Colonic mucosa (tissue), 4 donors: ENCODE measurements at regions not wholly inside any gene's neighbourhood (a gene's known extent, or its start where the extent isn't known, plus 50 kb on each side); places are given as distances from the start of the nearest gene placed in this dataset.

Source experiments
- DNase-seq: peaks from one replicate; pipeline ENCODE4 v3.0.0-alpha.2; 2020
- H3K27ac ChIP-seq: fragments of 200-600 bp; one replicate; pipeline ENCODE4 v1.8.0; 2021
- H3K27me3 ChIP-seq: fragments of 200-600 bp; one replicate; pipeline ENCODE4 v1.8.0; 2021
- H3K36me3 ChIP-seq: fragments of 200-600 bp; one replicate; pipeline ENCODE4 v1.8.0; 2021
- H3K4me1 ChIP-seq: fragments of 200-600 bp; one replicate; pipeline ENCODE4 v1.8.0; 2021; ENCODE audit warnings: mild to moderate bottlenecking
- H3K4me3 ChIP-seq: fragments of 200-600 bp; one replicate; pipeline ENCODE4 v1.8.0; 2021
- H3K9ac ChIP-seq, 2 donors: one replicate each; pipeline ENCODE4 v1.7.0; 2013; ENCODE audit warnings: control low read depth in 2 of 2, low read depth in 2 of 2, low read length in 2 of 2
- H3K9me3 ChIP-seq: fragments of 200-600 bp; one replicate; pipeline ENCODE4 v1.8.0; 2021
- CTCF ChIP-seq: fragments of 200-600 bp; IDR thresholded peaks from one replicate; pipeline ENCODE4 v1.8.0; 2022; ENCODE audit warnings: antibody characterized with exemption, mild to moderate bottlenecking
- intact Hi-C: fragments of 100-400 bp; cut with DNase I; formaldehyde crosslinking; loops from one replicate; pipeline ENCODE4 v1.14.1; 2022
- donor health status: healthy.
- donor health status: DM: no; HTN: no; CAD: no.
- donor health status: DM: no; HTN: no; CAD: no.

- Histone ChIP-seq H3K27ac (no peak overlapping the region), H3K4me3 (no peak overlapping the region), H3K36me3 (no peaks in the 10 kb centered on the region), H3K27me3 (no peaks in the 10 kb centered on the region), H3K9ac (no peak overlapping the region), H3K9me3 (no peaks in the 10 kb centered on the region), H3K4me1 (no peaks in the 10 kb centered on the region)
- no peak for TF ChIP-seq CTCF
- DNase-seq: no peak
- intact Hi-C loops: no loop called here
Observed at GRCh38 chr6:92124200-92124651, 1295.1 kb downstream of the EPHA7 start.

- Histone ChIP-seq H3K36me3 (no peaks in the 10 kb centered on the region), H3K4me1 (no peaks in the 10 kb centered on the region), H3K4me3 (no peak overlapping the region), H3K27me3 (no peaks in the 10 kb centered on the region), H3K27ac (no peak overlapping the region), H3K9me3 (no peaks in the 10 kb centered on the region), H3K9ac (no peak overlapping the region)
- no peak for DNase-seq
- intact Hi-C loops: no loop called here
- no peak for TF ChIP-seq CTCF
Observed at GRCh38 chr6:92122746-92123145, 1296.6 kb downstream of the EPHA7 start.

GRCh38 chr6:92121228-92121627 lies 1298.1 kb downstream of the EPHA7 start:
- intact Hi-C loops: no loop called here
- Histone ChIP-seq H3K36me3 (no peaks in the 10 kb centered on the region), H3K4me3 (no peak overlapping the region), H3K9ac (no peak overlapping the region), H3K27me3 (no peaks in the 10 kb centered on the region), H3K4me1 (no peaks in the 10 kb centered on the region), H3K27ac (no peak overlapping the region), H3K9me3 (no peaks in the 10 kb centered on the region)
- no peak for DNase-seq
- TF ChIP-seq CTCF: no peak

- intact Hi-C loops: no loop called here
- H3K4me3 ChIP-seq: no peak overlapping the region
Observed at GRCh38 chr6:92117800-92118199, 1301.6 kb downstream of the EPHA7 start.

GRCh38 chr6:92114797-92115196 lies 1304.6 kb downstream of the EPHA7 start:
- Histone ChIP-seq H3K27ac (no peak overlapping the region), H3K9ac (no peak overlapping the region), H3K36me3 (no peaks in the 10 kb centered on the region), H3K27me3 (no peaks in the 10 kb centered on the region), H3K4me1 (no peaks in the 10 kb centered on the region), H3K9me3 (no peaks in the 10 kb centered on the region), H3K4me3 (no peak overlapping the region)
- intact Hi-C loops: no loop called here
- no peak for TF ChIP-seq CTCF
- peak; percentile 23 for DNase-seq

More at GRCh38 chr6:92117800-92118199, 1301.6 kb downstream of the EPHA7 start:
- no peak for TF ChIP-seq CTCF
- no peak for DNase-seq
- no peaks in the 10 kb centered on the region for H3K4me1 ChIP-seq
- H3K36me3 ChIP-seq: no peaks in the 10 kb centered on the region
- H3K9me3 ChIP-seq: no peaks in the 10 kb centered on the region
- H3K9ac ChIP-seq: no peak overlapping the region
- no peak overlapping the region for H3K27ac ChIP-seq
- H3K27me3 ChIP-seq: no peaks in the 10 kb centered on the region
